HG03558 (cell line): ENCODE measurements at regions not wholly inside any gene's neighbourhood (a gene's known extent, or its start where the extent isn't known, plus 50 kb on each side); places are given as distances from the start of the nearest gene placed in this dataset.
"Not testable (repeated sequence)": the region's sequence is repeated elsewhere in the genome, so short reads cannot be mapped to it uniquely, and the experiment has no call there.

Experiments used
- ATAC-seq: cut with Tn5 transposase; IDR thresholded peaks from one replicate; pipeline ENCODE4 v1.9.1; 2021; ENCODE audit warnings: moderate number of reproducible peaks; ENCODE audit not compliant: unreplicated experiment; ENCODE audit errors: extremely low read depth

GRCh38 chr12:46884362-46884761, 58.6 kb upstream of the SLC38A4 start:
- no peak for ATAC-seq

GRCh38 chr12:46886541-46887041, 60.8 kb upstream of the SLC38A4 start:
- ATAC-seq = no peak

GRCh38 chr12:46887870-46888269, 62.1 kb upstream of the SLC38A4 start:
- ATAC-seq = no peak

GRCh38 chr12:46888568-46888967, 62.8 kb upstream of the SLC38A4 start:
- ATAC-seq = no peak

GRCh38 chr12:46891306-46891705, 65.5 kb upstream of the SLC38A4 start:
- no peak for ATAC-seq

- no peak for ATAC-seq
These were observed 66.4 kb upstream of the SLC38A4 start for GRCh38 chr12:46892034-46892705.

GRCh38 chr12:46892887-46893286, 67.1 kb upstream of the SLC38A4 start:
- ATAC-seq = no peak

- no peak for ATAC-seq
These were observed 67.6 kb upstream of the SLC38A4 start for GRCh38 chr12:46893434-46893833.

GRCh38 chr12:46895726-46896125, 69.9 kb upstream of the SLC38A4 start:
- ATAC-seq = no peak

GRCh38 chr12:46896680-46897079, 70.9 kb upstream of the SLC38A4 start:
- ATAC-seq = no peak

GRCh38 chr12:46898152-46898931, 72.5 kb upstream of the SLC38A4 start:
- ATAC-seq = no peak

GRCh38 chr12:46898989-46899388, 73.2 kb upstream of the SLC38A4 start:
- no peak for ATAC-seq

GRCh38 chr12:46900734-46901463, 75.1 kb upstream of the SLC38A4 start:
- no peak for ATAC-seq

GRCh38 chr12:46901464-46902205, 75.8 kb upstream of the SLC38A4 start:
- ATAC-seq = no peak

- no peak for ATAC-seq
These were observed 77.3 kb upstream of the SLC38A4 start for GRCh38 chr12:46903058-46903457.

- no peak for ATAC-seq
These were observed 78.8 kb upstream of the SLC38A4 start for GRCh38 chr12:46904406-46905238.

GRCh38 chr12:46905239-46905627, 79.4 kb upstream of the SLC38A4 start:
- ATAC-seq = not testable (repeated sequence)

- no peak for ATAC-seq
These were observed 82.0 kb upstream of the SLC38A4 start for GRCh38 chr12:46907791-46908190.

- ATAC-seq = no peak
These were observed 82.6 kb upstream of the SLC38A4 start for GRCh38 chr12:46908236-46908935.
